GM11168 (cell line): ENCODE measurements at regions not wholly inside any gene's neighbourhood (a gene's known extent, or its start where the extent isn't known, plus 50 kb on each side); places are given as distances from the start of the nearest gene placed in this dataset.

Source experiments
- in situ Hi-C: fragments of 300-500 bp; cut with MboI; formaldehyde crosslinking; loops from one replicate; pipeline ENCODE4 v1.12.0; 2022; ENCODE audit warnings: low sequenced_read_pairs; ENCODE audit not compliant: unreplicated experiment

DNA sequence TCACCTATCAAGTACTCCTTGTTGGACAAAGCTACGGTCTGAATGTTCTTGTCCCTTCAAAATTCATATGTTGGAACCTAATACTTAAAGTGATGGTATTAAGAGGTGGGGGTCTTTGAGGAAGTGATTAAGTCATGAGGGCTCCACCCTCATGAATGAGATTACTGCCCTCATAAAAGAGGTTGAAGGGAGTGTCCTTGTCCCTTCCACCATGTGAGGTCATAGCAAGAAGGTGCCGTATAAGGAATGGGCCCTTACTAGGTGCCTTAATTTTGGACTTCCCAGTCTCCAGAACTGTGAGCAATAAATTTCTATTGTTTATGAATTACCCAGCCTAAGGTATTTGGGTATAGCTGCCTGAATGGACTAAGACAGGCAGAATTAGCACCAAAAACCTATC lies 191.1 kb upstream of the NUDT4 start:
- in situ Hi-C loops = no loop called here

DNA sequence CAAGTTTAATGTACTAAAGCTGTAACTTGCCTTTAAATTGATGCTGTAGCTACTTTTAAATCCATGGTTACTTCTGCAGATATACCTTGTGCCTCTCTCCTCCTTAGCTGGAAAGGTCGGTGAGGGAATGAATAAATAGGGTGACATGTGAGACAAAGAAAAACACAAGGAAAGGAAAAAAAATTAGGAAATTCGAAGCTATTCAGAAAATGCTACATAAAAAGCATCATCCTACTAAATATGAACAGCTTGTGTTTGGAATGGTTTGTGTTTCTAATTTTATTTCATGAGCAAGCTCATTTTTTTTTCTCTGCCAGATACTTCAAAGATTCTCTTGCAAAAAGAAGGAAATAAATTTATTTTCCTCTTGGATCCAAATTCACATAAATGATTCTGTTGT lies 186.3 kb upstream of the NUDT4 start:
- in situ Hi-C loops = no loop called here

DNA sequence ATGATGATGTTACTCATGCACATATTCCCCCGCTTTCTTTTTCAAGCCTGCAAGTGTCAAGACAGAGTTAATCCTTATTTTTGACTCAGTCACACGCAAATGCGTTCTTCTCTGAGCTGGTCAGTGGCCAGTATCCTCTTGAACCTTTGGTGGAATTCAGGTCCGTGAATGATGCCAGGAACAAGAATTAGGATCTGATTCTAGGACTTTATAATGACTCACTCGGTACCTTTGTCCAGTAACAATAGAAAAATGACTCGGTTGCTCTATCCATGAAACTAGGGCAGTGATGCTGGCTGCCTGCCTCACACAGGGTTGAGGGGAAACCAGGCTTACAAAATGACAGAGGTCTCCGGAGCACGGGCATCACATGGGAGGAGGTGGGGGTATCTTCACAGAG lies 185.8 kb upstream of the NUDT4 start:
- in situ Hi-C loops = no loop called here

DNA sequence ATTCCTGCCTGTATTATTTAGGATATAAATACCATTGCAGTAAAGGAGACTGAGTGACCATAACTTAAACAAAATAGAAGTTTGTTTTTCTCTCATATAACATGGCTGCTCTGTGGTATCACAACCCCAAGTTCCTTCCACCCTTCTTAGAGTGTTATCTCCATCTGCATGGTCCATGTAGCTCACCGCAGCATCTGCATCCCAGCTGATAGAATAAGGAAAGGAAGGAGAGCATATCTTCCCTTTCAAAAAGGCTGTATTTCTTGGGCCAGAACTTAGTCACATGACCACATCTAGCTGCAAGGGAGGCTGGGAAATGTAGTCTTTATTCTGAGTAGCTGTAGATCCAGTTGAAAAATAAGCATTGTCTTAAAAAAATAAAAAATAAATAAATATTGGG lies 184.8 kb upstream of the NUDT4 start:
- in situ Hi-C loops = no loop called here

DNA sequence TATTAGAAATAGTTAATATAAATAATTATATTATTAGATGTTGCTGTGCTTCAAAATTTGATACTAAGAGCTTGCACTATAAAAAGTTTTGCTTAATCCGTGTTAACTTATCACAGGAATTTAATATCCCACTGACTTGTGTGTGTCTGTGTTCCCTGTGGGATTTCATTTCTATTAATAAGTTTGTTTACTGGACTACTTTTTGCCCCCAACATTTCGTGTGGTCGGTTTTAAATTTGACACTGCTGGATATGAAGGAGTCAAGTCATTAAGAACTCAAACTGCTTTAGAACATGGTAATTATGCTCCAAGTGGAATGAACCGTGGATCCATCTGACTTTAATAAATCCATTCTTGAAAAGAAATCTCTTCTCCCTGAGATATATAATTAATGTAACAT lies 182.2 kb upstream of the NUDT4 start:
- in situ Hi-C loops = no loop called here

DNA sequence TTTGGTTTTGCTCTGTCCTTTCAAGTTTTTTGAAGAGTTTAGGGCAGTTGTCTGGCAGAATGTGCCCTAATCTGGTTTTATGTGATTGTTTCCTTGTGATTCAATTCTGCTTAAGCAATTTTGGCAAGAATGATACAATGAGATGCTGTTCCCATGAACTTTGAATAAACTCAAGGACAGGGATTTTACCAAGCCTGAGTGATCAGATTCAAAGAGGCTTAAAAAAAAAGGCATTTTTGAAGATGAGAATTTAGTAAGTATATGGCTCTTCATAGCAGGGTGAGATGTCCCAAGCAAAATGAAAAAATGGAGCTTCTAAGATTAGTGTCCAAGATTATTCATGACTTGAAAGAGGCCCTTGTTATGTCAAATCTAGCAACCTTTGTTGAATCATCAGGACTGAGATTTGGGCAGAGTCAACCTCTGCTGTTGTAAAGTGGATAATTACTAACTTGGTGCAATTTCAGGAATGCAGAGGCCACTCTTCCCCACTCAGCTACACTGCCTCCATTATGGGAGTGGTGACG lies 180.6 kb upstream of the NUDT4 start:
- in situ Hi-C loops = no loop called here

DNA sequence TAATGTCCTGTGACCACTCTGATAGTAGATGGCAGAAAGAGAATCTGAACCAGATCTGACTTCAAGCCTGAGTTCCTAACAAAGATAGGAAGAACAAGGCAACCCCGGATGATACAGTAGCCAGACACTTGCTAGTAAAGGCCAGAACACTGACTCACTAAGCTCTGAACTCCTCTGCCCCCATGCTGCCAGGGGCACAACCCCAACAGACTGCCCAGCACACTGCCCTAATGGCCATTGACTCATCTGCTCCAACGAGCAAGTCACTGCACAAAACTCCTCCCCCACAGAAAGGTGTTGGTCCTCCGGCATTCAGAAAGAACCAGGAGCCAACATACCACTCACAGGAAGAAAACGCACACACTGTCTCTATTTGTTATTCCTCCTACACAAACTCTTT lies 179.6 kb upstream of the NUDT4 start:
- in situ Hi-C loops = no loop called here

DNA sequence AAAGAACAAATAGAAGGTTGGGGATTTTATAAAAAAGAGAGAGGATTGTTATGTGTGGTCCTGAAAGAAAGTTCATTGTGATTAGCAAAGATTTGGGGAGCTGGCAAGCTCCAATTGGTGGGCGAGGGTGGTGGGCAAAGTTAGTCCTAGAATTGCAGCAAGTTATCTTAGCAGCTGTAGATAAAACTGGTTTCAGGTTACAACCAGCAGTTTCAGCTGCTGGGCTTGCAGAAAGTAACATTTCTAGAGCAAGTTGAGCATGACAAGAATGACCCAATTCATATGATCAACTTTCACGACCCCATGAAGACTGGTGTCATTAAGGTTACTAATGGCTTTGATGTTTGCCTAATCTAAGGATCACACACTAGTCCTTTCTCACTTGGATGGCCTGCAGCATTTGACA lies 177.9 kb upstream of the NUDT4 start:
- in situ Hi-C loops = no loop called here

DNA sequence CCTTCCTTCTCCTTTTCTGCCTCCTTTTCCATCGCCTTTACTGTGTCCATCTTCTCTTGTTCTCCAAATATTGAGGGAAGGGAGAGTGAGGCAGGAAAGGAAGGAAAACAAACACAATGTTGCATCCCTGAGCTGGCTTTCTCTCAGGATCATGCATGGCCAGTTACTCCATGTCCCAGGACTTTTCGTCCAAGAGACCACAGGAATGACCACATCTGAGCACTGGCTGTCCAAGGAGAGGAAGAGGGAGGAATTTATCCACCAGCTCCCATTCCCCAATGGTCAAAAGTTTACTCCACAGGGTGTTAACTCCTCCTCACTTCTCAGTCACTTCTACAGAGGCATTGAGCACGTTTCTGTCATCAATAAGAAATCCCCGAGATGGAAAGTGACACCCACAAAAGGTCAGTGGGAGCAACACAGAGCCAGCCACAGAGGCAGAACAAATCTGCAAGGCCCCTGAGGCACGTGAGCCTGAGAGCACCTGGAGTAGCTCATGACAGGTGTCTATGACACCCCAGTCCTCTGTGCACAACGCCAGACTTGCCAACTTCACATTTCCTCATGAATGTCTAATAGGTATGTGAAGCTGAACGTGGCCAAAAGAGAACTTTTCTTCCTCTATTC lies 177.3 kb upstream of the NUDT4 start:
- in situ Hi-C loops = no loop called here

DNA sequence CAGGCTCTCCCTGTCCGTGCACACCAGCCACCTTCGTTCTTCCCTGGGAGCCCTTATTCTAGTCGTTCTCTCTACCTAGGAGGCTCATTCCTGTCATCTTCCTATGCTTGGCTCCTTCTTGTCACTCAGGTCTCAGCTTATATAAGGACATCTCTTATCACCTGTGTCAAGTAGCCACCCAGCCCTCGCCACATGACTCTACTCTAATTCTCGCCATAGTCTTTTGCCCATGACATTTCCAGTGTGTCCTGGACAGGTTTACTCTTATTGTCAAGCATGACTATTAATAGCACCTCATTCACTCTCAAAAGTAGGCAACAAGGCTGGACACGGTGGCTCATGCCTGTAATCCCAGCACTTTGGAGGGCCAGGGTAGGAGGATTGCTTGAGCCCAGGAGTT lies 175.7 kb upstream of the NUDT4 start:
- in situ Hi-C loops = no loop called here

DNA sequence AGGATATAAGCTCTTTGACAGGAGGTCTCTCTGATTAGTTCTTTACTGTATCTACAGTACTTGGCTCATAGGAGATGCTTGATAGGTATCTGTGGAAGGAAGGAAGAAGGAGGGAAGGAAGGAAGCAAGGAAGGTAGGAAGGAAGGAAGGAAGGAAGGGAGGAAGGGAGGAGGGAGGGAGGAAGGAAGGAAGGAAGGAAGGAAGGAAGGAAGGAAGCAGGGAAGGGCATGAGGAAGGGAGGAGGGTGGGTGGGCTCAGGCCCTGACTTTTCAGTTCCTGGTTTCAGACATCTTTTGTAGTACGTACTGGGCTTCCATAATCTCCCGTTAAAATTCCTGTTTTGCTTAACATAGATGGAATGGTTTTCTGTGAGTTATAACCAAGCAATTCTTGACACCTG lies 175.0 kb upstream of the NUDT4 start:
- in situ Hi-C loops = no loop called here

DNA sequence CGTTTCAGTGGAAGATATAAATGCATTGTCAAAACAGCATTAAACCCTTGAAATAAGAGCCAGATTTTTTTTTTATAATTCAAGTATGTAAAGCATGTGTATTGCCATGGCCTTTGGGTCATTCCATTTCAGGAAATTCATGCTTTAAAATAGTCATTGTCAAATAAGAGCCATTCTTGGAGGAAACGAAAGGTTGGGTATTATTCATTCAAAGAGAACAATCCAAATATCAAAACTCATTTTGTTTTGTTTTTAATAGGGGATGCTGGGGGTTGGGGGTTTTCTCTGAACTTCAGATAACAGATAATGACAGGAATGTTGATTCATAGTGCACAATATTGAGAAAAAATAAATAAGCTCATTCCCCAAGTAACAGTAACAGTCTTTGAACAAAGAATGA lies 174.4 kb upstream of the NUDT4 start:
- in situ Hi-C loops = no loop called here

DNA sequence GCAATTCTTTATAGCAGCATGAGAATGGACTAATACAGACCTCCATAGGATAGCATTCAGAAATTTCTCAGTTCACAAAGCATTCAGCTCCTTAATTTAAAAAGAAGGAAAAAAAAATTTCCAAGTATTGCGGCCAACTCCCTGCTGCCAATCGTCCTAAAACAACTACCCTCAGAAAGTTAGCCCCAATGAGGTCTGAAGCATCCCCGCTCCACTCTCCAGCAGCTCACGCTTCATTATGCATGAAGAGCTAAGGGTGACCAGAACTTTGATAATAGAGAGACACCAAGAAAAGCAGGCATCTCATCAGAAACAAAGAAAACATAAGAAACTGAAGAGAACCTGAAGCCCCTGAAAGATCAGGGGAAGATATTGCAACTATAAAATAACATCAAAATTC lies 172.8 kb upstream of the NUDT4 start:
- in situ Hi-C loops = no loop called here

DNA sequence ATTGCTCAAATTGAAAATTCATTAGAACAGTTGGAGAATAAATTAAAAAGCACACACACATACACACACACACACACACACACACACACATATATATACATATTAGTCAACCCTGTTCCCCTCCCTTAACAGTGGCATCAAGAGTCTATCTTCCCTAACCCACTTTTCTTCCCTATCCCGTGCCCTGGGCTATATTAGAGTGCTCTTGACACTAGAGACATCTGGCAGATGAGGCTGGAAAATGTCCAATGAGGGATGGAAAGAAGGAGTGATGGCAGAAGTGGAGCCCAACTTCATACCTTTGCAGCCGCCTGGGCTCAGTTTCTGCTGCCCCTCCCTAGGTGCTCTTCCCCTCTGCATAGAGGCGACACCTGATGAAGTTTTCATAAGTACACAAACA lies 172.4 kb upstream of the NUDT4 start:
- in situ Hi-C loops = no loop called here

DNA sequence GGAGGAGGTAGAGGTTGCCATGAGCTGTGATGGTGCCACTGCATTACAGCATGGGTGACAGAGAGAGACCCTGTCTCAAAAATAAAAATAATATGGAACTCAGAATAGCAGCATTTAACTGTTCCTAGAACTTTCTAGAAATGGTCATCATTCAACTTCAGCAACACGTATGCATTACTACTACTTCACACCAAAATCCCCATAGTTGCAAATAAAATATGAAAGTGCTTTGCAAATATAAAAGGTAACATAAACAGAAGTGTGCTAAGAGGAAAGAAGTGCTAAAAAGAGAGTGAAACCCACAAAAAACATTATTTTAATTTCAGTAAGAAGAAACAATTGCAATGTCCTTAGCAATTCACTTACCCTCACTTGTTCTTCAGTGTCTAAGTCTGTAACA lies 169.7 kb upstream of the NUDT4 start:
- in situ Hi-C loops = no loop called here

DNA sequence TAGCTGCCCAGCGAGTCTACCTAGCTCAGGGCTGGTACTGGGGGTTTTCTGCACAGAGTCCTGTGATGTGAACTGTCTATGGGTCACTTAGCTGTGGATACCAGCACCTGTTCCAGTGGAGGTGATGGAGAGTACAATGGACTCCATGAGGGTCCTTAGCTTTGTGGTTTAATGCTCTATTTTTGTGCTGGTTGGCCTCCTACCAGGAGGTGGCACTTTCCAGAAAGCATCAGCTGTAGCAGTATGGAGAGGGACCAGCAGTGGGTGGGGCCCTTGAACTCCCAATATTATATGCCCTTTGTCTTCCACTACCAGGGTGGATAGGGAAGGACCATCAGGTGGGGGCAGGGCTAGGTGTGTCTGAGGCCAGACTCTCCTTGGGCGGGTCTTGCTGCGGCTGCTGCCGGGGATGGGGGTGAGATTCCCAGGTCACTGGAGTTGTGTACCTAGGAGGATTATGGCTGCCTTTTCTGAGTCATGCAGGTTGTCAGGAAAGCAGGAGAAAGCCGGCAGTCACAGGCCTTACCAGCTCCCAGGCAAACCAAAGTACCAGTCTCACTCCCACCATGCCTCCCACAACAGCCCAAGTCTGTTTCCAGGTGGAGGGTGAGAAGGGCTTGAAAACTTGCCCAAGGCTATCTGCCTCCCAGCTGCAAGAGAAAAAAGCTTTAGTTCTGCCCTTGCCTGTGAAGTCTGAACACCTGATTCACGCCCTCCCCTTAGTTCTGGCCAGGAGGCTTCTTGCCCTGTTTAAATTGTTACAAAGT lies 163.0 kb upstream of the NUDT4 start:
- in situ Hi-C loops = no loop called here

DNA sequence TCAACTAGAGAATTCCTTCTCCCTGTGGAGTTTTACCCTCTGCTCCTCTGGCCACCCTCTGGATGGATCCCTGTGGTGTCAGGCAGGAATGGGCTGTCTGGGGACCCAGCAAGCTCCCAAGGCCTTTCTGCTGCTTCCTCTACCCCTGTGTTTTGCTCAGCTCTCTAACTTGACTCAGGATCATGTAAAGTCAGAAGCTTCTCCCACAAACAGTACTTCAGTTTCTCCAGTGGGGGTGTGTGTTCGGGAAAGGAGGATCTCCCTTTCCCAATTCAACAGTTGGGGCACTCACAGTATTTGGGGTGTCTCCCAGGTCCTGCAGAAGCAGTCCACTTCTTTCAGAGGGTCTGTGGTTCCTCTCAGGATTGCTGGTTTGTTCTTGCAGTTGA lies 162.4 kb upstream of the NUDT4 start:
- in situ Hi-C loops = no loop called here

DNA sequence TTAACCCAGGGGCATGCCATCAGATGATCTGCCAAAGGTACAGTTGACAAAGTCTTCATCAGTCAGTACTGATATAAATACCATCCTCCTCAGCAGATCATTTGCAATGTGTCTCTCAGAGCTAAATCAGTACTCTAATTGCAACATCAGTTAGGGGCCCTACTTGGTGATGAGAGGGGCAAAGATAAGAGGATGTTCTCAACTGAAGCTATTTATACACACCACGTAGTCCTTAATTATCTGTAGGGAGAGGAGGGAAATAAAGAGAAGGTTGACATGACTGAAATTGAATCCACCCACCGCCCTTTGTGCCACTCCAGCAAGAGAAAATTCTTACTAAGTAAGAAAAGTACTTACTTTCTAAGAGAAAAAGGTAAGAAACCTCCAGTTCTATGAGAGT lies 157.8 kb upstream of the NUDT4 start:
- in situ Hi-C loops = no loop called here

DNA sequence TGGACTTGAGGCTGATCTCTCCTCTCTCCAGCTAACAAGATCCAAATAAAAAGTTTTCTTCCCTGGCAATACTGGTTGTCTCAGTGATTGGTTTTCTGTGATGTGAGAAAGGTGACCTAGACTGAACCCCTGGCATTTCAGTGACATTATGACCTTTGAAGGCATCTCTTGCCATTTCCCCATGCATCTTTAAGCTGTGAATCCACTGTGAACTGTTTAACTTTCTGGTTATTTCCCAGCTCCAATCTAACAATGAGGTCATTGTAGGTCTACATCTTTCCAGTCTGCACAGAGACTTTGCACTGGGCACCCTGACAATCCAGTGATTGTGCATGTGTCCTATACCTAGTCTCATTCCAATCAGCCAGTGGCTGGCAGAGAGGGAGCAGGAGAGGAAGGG lies 155.9 kb upstream of the NUDT4 start:
- in situ Hi-C loops = no loop called here

DNA sequence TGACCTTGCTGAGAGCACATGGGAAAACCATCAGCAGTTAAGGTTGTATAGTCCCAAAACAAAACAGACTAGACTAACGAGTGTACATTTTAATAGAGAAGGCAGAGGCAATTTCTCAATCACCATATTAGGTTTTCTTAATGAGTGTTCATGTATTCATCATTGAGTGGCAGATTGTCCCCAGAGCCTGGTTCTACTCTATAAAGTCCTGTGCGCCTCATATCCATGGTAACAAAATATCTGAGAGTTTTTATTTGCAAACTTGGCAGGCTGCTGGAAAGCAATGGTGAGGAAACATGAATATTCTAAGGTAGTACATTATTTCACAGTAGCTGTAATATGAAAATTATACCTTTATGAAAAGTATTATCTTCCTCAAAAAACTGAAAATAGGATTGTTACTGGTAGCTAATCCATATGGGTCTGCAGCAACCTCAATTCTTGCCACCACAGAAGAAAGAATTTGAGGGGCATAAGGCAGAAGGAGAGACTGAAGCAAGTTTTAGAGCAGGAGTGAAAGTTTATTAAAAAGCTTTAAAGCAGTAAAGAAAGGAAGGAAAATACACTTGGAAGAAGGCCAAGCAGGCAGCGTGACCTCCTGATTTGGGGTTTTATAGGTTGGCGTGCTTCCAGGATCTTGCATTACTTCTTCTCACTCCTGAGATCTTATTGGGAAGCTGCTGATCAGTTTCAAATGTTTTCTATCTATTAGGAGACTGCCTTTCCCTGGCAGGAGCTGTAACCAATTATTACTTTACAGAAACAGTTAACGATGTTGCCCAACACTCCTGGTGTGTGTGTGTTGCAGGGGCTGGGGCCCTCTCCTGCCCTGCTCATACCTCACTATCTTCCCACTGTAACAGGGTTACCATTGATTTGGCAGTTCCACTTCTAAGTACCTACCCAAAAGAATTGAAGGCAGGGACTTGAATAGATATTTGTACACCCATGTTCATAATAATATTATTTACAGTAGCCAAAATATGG lies 154.0 kb upstream of the NUDT4 start:
- in situ Hi-C loops = no loop called here

DNA sequence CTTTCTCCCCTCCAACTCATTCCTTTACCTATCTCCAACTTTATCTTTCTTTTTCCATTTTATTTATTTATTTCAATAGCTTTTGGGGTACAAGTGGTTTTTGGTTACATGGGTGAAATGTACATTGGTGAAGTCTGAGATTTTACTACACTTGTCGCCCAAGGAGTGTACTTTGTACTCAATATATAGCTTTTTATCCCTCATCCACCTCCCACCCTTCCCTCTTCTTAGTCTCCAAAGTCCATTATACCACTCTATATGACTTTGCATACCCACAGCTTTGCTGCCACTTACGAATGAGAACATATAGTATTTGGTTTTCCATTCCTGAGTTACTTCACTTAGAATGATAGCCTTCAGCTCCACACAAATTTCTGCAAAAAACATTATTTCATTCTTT lies 152.6 kb upstream of the NUDT4 start:
- in situ Hi-C loops = no loop called here
